ENCODE measurements at regions not wholly inside any gene's neighbourhood (a gene's known extent, or its start where the extent isn't known, plus 50 kb on each side); places are given as distances from the start of the nearest gene placed in this dataset.

DNA sequence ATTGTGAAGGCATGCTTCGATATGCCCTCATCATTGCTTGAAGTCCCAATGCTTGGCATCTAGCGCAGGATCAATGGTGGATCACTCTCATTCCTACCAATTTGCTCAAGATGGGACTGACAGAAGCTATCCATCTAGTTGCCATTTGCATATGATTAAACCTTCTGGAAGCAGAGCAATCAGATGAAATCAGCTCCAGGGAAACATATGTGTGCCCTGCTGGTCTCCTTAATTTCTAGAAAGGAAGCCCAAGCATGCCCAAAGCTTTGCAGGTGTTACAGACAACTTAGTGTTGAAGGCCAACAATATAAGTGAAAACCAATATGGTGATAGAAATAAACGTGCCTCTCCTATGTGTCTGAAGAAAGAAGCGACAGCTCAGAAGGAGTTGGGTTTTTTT, 350.0 kb upstream of the ERCC4 start:
- intact Hi-C loops (cut with micrococcal nuclease) = no loop called here
- H3K9me3 Mint-ChIP-seq = peaks cover 4% of the 10 kb centered on the region
- H3K27me3 Mint-ChIP-seq = no peaks in the 10 kb centered on the region
- no peak overlapping the region for H3K4me3 Mint-ChIP-seq
- H3K36me3 Mint-ChIP-seq (ENCODE audit: low read depth) = no peaks in the 10 kb centered on the region
- no peaks in the 10 kb centered on the region for H3K4me1 Mint-ChIP-seq
- no peak for DNase-seq
- H3K27ac Mint-ChIP-seq = no peak overlapping the region

DNA sequence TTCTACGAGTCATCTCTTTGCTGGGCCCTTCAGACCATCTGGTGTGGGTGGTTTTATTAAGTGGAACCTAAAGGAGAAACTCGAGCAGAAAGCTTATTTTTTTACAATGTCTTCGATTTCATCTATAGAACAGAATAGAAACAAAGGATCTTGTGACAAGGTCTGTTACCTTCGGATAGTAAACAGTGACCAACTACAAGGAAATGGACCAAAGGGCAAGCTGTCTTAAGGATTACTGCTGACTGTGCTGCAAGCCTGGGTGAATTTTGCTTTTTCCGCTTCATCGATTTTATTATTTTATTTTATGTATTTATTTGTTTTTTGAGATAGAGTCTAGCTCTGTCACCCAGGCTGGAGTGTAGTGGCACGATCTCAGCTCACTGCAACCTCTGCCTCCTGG, 348.9 kb upstream of the ERCC4 start:
- no peaks in the 10 kb centered on the region for H3K36me3 Mint-ChIP-seq (ENCODE audit: low read depth)
- no peak for DNase-seq
- intact Hi-C loops (cut with micrococcal nuclease) = no loop called here

DNA sequence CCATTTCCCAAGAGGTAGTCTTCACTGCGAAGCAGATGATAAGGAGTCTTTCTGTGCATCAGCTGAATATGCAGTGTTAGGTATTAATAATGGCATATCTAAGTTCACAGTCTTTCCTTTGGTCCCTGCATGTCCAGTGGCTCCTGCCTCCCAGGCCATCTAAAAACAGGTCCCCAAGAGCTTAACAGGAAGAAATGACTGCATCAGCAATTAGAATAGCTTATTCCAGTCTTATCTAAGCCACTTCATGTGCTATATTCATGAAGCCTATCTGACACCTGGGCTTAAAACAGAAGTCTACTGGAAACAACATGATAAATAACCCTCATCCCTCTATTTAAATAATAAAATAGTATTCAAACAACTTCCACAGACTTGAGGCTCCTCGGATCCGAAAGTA, 346.1 kb upstream of the ERCC4 start:
- Mint-ChIP-seq H3K27ac (no peak overlapping the region), H3K4me3 (no peak overlapping the region), H3K36me3 (ENCODE audit: low read depth) (no peaks in the 10 kb centered on the region), H3K4me1 (no peaks in the 10 kb centered on the region), H3K9me3 (peaks cover 4% of the 10 kb centered on the region), H3K27me3 (no peaks in the 10 kb centered on the region)
- no peak for DNase-seq
- intact Hi-C loops (cut with micrococcal nuclease) = no loop called here

More for the DNA sequence above, 348.9 kb upstream of the ERCC4 start:
- no peak overlapping the region for H3K27ac Mint-ChIP-seq
- H3K4me3 Mint-ChIP-seq = no peak overlapping the region
- H3K9me3 Mint-ChIP-seq = peaks cover 4% of the 10 kb centered on the region
- no peaks in the 10 kb centered on the region for H3K27me3 Mint-ChIP-seq
- H3K4me1 Mint-ChIP-seq = no peaks in the 10 kb centered on the region

DNA sequence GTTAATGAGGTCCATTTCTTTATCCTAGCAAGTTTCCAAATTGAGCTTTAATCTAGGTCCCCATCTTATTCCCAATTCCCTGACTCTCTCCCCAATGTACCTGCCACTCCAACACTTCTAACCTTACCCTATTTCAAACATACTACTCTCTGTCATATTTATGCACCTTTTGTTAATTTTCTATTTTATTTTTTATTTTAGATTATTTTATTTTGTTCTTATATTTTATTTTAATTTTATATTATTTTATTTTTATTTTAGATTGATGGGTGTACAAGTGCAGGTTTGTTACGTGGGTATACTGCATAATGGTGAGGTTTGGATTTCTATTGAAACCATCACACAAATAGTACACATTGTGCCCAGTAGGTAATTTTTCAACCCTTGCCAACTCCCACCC, 333.9 kb upstream of the ERCC4 start:
- Mint-ChIP-seq H3K27me3 (no peaks in the 10 kb centered on the region), H3K9me3 (peaks cover 4% of the 10 kb centered on the region), H3K36me3 (ENCODE audit: low read depth) (no peaks in the 10 kb centered on the region), H3K4me1 (no peaks in the 10 kb centered on the region), H3K27ac (no peak overlapping the region), H3K4me3 (no peak overlapping the region)
- intact Hi-C loops (cut with micrococcal nuclease) = no loop called here
- DNase-seq = no peak

DNA sequence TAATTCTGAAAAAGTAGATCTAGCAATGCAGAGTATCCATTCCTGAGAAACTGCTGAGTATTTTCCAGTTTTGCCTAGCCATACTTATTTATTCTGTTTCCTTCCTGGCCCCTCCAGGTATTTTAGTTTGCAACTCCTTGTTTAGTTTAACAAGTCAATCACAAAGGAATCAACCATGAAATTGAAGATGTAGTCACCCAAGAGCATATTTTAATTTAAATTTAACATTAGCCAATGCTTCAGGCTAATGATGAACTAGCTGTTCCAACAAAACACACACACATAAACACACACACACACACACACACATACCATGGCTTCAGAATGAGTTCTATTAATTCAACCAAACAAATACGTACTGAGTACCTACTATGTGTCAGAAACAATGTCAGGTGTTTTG, 332.8 kb upstream of the ERCC4 start:
- Mint-ChIP-seq H3K4me1 (no peaks in the 10 kb centered on the region), H3K9me3 (peaks cover 6% of the 10 kb centered on the region), H3K27ac (no peak overlapping the region), H3K36me3 (ENCODE audit: low read depth) (no peaks in the 10 kb centered on the region), H3K27me3 (no peaks in the 10 kb centered on the region), H3K4me3 (no peak overlapping the region)
- intact Hi-C loops (cut with micrococcal nuclease) = no loop called here
- no peak for DNase-seq

DNA sequence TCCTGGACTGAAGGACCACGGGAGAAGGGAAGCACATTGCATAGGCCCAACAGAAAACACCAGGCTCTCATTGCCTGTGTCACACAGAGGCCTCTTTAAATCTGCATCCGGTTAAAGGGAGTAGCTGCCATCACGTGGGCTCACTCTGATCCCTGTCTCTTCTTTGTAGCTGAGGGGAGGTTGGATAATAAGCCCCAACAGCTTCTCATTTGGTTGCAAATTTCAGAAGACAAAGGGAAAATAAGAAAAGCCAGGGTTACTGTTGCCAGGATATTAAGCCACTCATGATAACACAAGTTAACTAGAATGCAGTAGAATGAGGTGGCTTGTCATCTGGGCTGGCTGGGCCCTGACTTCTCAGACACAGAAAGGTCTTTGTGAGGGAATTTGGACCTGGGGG, 325.1 kb upstream of the ERCC4 start:
- H3K27me3 Mint-ChIP-seq = no peaks in the 10 kb centered on the region
- H3K4me3 Mint-ChIP-seq = no peak overlapping the region
- H3K27ac Mint-ChIP-seq = no peak overlapping the region
- no peaks in the 10 kb centered on the region for H3K36me3 Mint-ChIP-seq (ENCODE audit: low read depth)
- H3K9me3 Mint-ChIP-seq = peaks cover 6% of the 10 kb centered on the region
- no peak for DNase-seq
- intact Hi-C loops (cut with micrococcal nuclease) = no loop called here
- H3K4me1 Mint-ChIP-seq = no peaks in the 10 kb centered on the region

DNA sequence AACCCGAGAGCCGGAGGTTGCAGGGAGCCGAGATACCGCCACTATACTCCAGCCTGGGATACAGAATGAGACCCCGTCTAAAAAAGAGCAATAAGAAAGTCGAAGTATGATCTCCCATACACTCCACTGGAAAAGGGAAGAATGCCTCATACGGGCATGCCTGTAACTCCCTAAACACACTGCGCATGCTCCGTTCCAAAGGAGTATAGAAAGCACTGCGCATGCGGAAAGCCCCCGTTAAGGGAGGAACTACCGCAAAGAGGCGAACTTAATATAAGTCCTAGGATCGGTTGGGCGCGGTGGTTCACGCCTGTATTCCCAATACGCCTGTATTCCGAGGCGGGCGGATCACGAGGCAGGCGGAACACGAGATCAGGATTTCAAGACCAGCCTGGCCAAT, 313.1 kb upstream of the ERCC4 start:
- intact Hi-C loops (cut with micrococcal nuclease) = no loop called here
- Mint-ChIP-seq H3K4me1 (no peaks in the 10 kb centered on the region), H3K9me3 (peaks cover 5% of the 10 kb centered on the region), H3K27ac (no peak overlapping the region), H3K27me3 (no peaks in the 10 kb centered on the region), H3K4me3 (no peak overlapping the region), H3K36me3 (ENCODE audit: low read depth) (no peaks in the 10 kb centered on the region)
- DNase-seq = no peak

DNA sequence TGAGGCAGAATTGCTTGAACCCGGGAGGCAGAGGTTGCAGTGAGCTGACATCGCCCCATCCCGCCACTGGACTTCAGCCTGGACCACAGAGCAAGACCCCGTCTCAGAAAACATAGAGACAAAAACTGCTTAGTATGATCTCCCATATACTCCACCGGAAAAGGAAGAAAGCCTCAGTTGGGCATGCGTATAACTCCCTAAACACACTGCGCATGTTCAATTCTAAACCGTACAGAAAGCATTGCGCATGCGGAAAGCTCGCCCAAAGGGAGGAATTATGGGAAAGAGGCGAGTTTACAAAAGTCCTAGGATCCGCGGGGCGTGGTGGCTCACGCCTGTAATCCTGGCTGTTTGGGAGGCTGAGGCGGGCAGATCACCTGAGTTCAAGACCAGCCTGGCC, 312.7 kb upstream of the ERCC4 start:
- intact Hi-C loops (cut with micrococcal nuclease) = no loop called here
- Mint-ChIP-seq H3K27ac (no peak overlapping the region), H3K36me3 (ENCODE audit: low read depth) (no peaks in the 10 kb centered on the region), H3K9me3 (peaks cover 5% of the 10 kb centered on the region), H3K27me3 (no peaks in the 10 kb centered on the region), H3K4me1 (no peaks in the 10 kb centered on the region), H3K4me3 (no peak overlapping the region)
- no peak for DNase-seq

DNA sequence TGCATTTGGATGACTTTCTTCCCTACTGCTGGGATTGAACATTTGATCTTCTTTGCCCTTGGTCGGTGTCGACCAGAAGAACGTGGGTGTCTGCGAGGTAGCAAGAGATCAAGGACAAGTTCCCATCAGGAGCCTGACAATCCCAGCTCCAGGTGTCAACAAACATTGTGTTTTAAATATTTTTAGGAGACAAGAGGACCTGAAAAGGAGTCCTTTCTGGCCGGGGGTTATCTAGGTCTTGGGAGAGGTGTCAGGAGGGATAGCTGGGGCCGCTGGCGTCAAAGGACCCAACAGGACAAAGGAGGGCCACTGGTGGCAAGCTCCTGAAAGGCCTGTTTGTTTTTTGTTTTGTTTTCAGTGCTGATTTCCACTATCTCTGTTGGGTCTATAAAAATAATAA, 308.4 kb upstream of the ERCC4 start:
- intact Hi-C loops (cut with micrococcal nuclease) = no loop called here
- Mint-ChIP-seq H3K4me3 (no peak overlapping the region), H3K27me3 (no peaks in the 10 kb centered on the region), H3K36me3 (ENCODE audit: low read depth) (no peaks in the 10 kb centered on the region), H3K4me1 (no peaks in the 10 kb centered on the region), H3K9me3 (peaks cover 7% of the 10 kb centered on the region), H3K27ac (no peak overlapping the region)
- DNase-seq = no peak

DNA sequence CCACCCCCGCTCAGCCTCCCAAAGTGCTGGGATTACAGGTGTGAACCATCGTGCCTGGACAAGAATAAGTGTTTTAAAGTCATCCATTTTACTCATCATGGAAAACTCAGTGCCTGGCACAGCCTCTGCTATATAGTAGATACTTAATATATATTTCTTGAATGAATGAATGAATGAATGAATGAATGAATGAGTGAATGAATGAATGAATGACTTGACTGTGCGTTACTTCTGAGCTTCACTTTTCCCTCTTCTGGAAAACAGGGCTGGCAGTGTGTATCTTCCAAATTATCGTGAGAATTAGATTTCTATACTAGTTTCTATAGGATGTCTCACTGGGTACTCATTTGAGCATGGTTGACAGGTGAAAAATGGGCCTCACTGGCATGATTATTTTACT, 307.3 kb upstream of the ERCC4 start:
- no peaks in the 10 kb centered on the region for H3K36me3 Mint-ChIP-seq (ENCODE audit: low read depth)
- intact Hi-C loops (cut with micrococcal nuclease) = no loop called here
- H3K4me3 Mint-ChIP-seq = no peak overlapping the region
- H3K4me1 Mint-ChIP-seq = no peaks in the 10 kb centered on the region
- no peaks in the 10 kb centered on the region for H3K27me3 Mint-ChIP-seq
- H3K9me3 Mint-ChIP-seq = peaks cover 7% of the 10 kb centered on the region
- no peak for DNase-seq
- no peak overlapping the region for H3K27ac Mint-ChIP-seq

DNA sequence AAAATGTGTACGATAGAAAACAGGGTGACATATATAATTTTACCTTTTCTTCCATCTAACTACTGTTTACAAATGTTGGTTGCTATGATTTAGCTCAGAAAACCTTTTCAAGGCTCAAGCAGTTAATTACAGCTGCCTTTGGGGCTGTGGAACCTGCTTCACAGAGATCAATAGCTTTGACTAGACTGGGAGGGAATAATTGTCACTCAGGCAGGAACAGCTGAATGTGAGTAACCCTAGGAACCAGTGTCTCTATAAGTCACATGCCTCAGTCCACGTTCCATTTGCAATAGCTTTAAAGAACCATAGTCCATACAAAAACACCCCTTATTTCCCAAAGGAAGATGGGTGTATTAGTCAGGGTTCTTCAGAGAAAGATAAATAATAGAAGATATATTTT, 306.8 kb upstream of the ERCC4 start:
- H3K27me3 Mint-ChIP-seq = no peaks in the 10 kb centered on the region
- intact Hi-C loops (cut with micrococcal nuclease) = no loop called here
- H3K36me3 Mint-ChIP-seq (ENCODE audit: low read depth) = no peaks in the 10 kb centered on the region
- H3K27ac Mint-ChIP-seq = no peak overlapping the region
- H3K9me3 Mint-ChIP-seq = peaks cover 7% of the 10 kb centered on the region
- H3K4me1 Mint-ChIP-seq = no peaks in the 10 kb centered on the region
- DNase-seq = no peak
- no peak overlapping the region for H3K4me3 Mint-ChIP-seq

DNA sequence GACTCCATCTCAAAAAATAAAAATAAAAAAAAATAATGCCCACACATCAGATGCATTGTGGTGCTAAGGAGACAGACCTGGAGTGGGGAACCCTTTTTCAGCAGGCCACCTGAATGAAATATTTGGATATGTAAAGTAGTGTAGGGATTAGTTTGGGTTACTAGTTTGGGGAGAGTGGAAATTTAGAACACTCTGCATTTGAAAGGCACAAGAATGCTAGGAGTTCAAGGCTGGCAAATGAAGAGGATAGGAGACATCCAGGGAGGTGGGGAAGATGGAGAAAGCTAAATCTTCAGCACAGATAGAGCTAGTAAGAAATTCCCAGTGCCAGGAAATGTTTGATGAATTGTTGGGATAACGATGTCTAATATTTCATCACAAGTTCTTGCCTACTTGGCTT, 298.3 kb upstream of the ERCC4 start:
- no peaks in the 10 kb centered on the region for H3K27me3 Mint-ChIP-seq
- no peaks in the 10 kb centered on the region for H3K9me3 Mint-ChIP-seq

DNA sequence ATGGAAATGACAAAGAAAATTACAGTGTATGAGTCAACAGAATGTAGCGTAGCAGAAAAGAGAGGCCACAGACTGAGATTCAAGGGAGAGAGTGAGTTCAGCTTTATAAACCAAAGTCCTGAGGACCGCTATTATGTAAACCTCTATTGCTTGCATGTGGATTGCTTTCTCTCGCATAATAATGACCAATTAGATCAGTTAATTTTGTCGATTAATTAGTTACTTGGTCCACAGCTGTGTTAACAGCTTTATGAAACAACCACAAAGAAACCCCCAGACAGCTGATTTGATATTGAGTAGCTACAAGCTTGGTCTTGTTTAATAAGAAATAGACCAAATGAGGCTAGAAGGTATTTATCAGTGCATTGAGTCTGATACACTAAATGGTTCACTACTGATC, 291.8 kb upstream of the ERCC4 start:
- H3K36me3 Mint-ChIP-seq (ENCODE audit: low read depth) = no peaks in the 10 kb centered on the region
- no peaks in the 10 kb centered on the region for H3K9me3 Mint-ChIP-seq
- H3K27ac Mint-ChIP-seq = no peak overlapping the region
- no peaks in the 10 kb centered on the region for H3K27me3 Mint-ChIP-seq
- no peaks in the 10 kb centered on the region for H3K4me1 Mint-ChIP-seq
- intact Hi-C loops (cut with micrococcal nuclease) = no loop called here
- no peak for DNase-seq
- H3K4me3 Mint-ChIP-seq = no peak overlapping the region

More for the DNA sequence above, 298.3 kb upstream of the ERCC4 start:
- DNase-seq = no peak
- Mint-ChIP-seq H3K4me1 (no peaks in the 10 kb centered on the region), H3K27ac (no peak overlapping the region), H3K4me3 (no peak overlapping the region), H3K36me3 (ENCODE audit: low read depth) (no peaks in the 10 kb centered on the region)
- intact Hi-C loops (cut with micrococcal nuclease) = no loop called here

DNA sequence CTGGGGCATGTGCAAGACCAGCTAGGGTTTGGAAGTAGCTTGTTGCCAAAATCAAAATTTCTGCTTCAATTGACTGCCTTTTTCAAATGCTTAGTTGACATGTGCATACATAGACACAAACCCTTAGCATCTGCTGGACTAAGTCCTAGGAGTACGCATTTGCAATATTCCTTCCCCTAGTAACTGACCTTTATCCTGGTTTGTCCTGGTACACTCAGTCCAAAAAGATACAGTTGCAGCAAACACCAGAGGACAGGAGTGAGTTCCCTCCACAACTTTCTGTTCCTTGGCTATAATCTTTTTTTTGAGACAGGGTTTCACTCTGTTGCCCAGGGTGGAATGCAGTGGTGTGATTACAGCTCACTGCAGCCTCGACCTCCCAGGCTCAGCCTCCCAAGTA, 290.2 kb upstream of the ERCC4 start:
- H3K36me3 Mint-ChIP-seq (ENCODE audit: low read depth) = no peaks in the 10 kb centered on the region
- DNase-seq = no peak
- H3K4me3 Mint-ChIP-seq = no peak overlapping the region
- H3K4me1 Mint-ChIP-seq = no peaks in the 10 kb centered on the region
- intact Hi-C loops (cut with micrococcal nuclease) = no loop called here
- H3K9me3 Mint-ChIP-seq = no peaks in the 10 kb centered on the region
- no peak overlapping the region for H3K27ac Mint-ChIP-seq
- no peaks in the 10 kb centered on the region for H3K27me3 Mint-ChIP-seq

DNA sequence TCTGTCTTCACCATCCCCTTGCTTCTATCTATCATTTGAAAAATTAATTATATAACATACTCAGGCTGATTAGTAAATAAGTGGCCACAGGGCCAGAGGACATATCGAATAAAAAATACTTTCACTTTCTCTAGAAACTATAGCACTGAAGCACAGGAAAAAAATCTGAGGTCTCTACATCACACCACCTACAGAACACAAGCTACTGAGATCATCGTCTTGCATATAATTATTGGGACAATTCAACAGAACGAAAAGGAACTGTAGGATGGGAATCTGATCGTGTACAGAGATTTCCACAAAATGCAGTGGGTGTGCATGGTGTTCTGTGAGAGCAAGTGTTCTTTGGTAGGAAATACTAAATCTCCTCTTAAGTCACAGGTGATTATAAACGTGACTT, 289.6 kb upstream of the ERCC4 start:
- Mint-ChIP-seq H3K27ac (no peak overlapping the region), H3K9me3 (no peaks in the 10 kb centered on the region), H3K4me1 (no peaks in the 10 kb centered on the region), H3K36me3 (ENCODE audit: low read depth) (no peaks in the 10 kb centered on the region), H3K4me3 (no peak overlapping the region), H3K27me3 (no peaks in the 10 kb centered on the region)
- no peak for DNase-seq
- intact Hi-C loops (cut with micrococcal nuclease) = no loop called here
